Fibroblast of skin of left biceps (primary cell): ENCODE measurements at regions not wholly inside any gene's neighbourhood (a gene's known extent, or its start where the extent isn't known, plus 50 kb on each side); places are given as distances from the start of the nearest gene placed in this dataset.
"Not testable (repeated sequence)": the region's sequence is repeated elsewhere in the genome, so short reads cannot be mapped to it uniquely, and the experiment has no call there.

Experiments used
- DNase-seq, 2 experiments: peaks; one replicate each; pipeline ENCODE4 v3.0.0-alpha.2; 2013; ENCODE audit warnings: low read depth in 2 of 2

DNA sequence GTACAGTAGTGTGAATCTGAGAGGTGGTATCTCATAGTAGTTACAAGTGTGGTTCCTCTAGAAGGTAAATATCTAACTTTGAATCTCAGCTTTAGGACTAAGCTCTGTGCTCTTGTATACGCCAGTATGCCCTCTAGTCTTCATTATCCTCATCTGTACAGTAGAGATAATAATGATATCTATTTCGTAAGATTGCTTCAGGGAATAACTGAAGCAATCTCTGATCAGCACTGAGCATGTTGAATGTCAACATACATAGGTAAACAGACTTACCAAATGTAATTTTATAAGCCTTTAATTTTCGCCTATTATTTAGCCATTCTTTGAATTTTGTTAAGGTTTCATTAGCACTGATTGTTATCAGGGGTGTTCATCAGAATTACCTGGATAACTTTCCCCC is 175.2 kb upstream of the ANKRD50 start:
- no peak for DNase-seq

DNA sequence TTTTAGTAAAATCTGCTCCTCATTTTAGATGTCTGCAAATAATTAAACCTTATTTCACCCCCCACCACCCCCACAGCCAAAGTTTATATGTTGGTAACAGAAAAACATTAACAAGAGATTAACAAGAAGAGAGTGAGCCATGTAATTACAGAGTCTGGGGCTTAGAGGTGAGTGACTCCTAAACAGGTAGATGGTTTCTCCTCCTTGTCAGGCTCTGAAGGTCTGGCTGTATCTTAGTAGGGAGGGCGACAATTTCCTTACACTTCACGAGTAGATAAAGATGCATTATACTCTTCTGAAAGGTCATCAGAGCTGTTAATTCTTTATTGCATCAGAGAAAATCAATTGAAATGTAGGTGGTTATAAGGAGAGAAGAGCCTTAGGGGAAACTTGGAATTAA is 171.8 kb upstream of the ANKRD50 start:
- DNase-seq, result no peak

DNA sequence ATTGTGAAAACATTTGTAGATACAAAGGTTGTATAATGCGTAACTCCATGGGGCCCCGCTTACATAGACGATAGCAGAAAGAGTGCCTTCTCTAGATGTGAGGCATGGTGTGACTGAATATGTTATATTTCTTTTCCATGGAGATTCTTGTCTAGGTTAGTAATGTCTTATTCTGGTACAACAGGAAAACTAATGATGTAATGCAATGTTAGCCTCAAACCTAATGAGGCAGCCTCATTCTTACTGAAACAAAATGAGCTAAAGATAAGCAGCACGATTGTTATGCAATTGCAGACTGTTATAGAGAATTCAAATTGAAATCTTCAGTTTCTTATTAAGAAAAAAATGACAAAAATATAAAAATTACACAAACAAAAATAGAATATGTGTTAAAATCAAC is 171.1 kb upstream of the ANKRD50 start:
- DNase-seq, result no peak

GRCh38 chr4:124879195-124879594 is 166.7 kb upstream of the ANKRD50 start:
- DNase-seq, result no peak

- DNase-seq, result no peak
Observed at GRCh38 chr4:124874172-124874450, 161.6 kb upstream of the ANKRD50 start.

DNA sequence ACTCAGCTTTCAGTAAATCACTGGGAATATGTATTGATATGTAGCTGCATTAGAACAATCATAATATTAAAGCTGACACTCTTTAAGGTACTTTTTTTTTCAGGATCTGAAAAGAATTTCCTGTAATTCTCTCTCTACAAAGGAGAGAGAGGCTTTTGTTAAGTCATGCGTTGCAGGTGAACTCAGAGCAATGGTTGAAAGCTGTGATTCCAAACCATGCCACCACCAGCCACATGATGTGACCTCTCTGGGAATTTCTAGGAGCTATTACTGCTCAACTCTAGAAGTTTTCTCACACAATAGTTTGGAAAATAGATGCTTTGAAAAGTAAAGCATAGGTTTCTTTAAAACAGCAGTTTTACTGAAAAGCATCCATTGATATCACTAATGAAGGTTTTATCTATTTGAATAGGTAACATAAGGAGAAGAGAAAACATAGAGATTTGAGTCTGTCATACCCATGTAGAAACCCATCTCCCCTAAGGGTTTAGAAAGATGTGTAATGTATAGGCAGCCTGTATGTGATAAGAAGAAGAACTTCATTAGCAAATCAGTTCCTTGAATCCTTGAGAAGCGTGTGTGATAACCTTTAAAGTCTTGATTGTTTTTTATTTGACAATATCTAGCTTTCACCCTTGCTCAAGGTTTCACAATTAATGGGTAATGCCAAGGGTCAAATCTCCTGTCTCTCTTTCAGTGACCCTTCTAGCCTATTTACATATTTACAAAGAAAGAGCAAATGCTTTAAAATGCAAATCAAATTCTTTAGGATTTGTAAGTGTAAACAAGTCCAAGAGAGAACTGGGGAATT is 161.0 kb upstream of the ANKRD50 start:
- DNase-seq, result no peak

DNA sequence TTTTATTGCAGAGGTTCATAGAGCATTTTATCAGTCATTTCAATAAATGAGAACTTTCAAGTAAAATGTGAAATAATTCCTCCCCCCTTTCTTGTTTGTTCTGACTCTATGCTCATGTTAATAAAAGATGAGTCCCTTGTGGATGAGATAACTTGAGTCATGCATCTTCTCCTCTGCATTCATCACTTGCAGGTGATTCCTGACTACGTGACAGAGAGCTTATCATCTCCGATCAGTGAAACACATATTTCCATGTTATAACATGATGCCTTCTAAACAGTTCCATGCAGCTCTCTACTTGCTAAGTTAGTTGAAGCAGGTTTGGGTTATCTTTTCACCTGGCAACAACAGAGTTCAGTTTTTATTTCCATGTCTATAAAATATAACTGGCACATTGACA is 160.1 kb upstream of the ANKRD50 start:
- DNase-seq, result no peak

DNA sequence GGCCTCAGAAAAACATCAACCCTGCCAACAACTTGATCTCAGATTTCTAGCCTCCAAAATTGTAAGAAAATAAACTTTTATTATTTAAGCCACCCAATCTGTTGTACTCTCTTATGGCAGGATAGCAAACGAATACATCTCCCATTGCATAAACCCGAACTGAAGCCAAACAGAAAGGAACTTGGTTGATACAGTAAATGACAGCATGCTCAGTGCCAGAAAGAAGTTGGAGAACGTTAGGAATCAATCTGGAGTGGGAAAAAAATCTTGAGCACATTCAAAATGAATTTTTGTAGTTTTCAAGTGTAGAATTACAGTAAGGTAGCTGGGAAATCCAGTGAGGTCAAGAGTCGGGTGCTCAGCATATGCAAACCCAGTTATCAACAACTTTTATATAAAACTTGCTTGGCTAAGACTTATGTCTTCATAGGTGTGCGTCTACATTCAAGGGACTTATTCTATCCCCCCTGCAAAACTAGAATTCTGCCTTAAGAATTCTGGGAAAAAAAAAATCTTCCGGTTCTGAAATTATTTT is 157.5 kb upstream of the ANKRD50 start:
- no peak for DNase-seq

DNA sequence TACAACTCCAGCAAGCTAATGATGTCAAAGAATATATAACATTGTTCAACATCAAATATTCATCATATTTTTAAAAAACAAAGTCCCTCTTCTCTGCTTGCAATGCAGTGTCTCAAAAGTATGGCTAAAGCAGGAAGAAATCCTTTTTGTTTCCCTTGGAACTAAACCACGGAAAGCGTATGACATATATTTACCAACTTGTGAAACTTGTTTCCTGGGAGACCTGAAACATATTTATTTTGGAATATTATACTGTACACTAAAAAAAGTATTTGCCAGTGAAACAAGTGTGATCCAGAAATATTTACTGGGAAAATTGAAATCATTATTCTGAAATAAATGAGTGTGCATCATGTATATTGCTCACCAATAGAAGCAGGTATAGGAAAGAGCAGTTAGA is 156.0 kb upstream of the ANKRD50 start:
- no peak for DNase-seq

- no peak for DNase-seq
Observed at GRCh38 chr4:124867536-124867935, 155.0 kb upstream of the ANKRD50 start.

- no peak for DNase-seq
Observed at GRCh38 chr4:124866301-124866700, 153.8 kb upstream of the ANKRD50 start.

DNA sequence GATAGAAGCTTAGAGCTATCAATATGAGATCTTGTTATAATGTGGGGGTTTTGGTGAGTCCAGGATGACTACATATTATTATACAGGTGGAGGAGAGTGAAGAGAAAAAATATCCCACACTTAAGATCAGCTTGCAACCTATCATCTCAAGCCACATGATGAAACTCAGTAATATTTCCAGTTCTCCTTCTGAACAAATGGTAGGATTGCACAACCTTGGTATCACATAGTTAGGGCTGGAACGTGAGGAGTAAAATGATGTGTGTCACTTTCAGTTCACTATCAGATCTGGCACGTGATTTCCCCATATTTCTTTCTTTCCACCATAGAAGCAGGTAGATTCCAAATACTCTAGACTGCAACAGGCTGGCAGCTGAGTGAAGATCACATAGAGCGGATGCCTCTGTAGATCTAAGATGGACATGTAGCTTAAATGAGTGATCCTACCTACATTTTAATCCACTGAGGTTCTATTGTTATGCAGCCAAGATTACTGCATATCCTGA is 150.6 kb upstream of the ANKRD50 start:
- DNase-seq, result no peak

DNA sequence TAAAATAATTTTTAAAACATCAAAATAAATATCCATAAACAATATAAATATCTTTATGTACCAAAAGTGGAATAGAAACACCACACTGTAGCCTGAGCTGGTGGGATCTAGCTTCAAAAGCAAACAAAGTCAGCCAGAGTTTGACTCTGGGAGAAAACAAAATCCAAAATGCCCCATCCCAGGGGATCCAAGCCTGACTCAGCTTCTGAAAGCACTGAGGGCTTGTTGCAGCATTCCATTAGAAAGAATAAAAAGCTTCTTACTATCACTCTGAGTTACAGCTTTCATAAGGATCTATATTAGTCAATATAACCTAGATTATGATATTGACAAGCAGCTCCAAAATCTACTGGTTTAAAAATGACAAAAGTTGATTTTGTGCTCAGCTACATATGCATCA is 149.7 kb upstream of the ANKRD50 start:
- no peak for DNase-seq

DNA sequence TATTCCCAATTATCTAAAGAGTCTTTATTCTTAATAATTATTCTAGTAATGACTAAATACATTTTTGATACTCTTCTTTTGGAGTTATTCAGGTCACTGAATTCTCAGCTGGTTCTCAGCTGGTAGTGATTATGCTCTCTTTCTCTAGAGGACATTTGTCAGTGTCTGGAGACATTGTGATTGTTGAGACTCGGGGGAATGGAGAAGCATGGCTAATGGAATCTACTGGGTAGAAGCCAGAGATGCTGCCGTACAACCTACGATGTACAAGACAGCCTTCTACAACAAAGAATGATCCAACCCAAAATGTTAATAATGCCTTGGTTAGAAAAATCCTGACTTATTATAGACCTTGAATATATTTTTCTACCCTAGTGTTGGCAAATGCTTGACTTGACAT is 149.2 kb upstream of the ANKRD50 start:
- no peak for DNase-seq

- no peak for DNase-seq
Observed at GRCh38 chr4:124854968-124855367, 142.4 kb upstream of the ANKRD50 start.

DNA sequence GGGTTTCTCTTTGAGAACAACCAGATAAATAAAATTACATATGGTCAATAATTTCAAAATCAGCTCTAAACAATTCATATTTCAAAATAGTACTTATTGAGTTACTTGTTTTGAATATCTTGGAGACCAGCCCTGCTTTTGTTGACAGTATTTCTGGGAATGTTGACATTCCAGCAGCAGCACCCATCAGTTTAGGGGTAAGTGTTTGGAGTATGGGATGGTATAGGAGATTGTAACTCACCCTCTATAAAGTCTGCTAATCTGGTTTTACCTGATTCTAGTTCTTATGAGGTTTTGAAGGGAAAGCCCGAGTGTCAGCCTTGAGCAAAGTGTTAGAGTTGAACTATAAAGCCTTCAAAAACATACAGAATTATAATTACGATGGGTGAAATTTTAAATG is 139.2 kb upstream of the ANKRD50 start:
- no peak for DNase-seq

DNA sequence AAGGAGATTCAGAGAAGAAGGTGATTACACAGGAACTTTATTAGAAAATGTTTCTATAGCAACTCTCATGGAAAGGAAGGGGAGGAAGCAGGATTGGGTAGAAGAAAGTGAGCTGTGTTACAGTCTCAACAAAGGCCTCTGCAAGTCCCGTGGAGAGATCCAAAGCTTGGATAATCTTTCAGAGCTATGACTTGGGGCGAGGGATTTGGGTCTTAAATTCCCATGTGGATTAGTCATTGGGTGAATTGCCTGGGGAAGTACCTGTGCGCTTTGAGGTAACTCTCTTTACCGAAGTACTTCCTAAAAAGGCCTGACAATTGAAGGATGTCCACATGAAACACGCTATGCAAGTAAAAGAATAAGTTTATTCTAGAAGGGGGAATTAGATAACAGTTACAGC is 133.8 kb upstream of the ANKRD50 start:
- no peak for DNase-seq

- DNase-seq, result no peak
Observed at GRCh38 chr4:124839786-124840390, 127.4 kb upstream of the ANKRD50 start.

DNA sequence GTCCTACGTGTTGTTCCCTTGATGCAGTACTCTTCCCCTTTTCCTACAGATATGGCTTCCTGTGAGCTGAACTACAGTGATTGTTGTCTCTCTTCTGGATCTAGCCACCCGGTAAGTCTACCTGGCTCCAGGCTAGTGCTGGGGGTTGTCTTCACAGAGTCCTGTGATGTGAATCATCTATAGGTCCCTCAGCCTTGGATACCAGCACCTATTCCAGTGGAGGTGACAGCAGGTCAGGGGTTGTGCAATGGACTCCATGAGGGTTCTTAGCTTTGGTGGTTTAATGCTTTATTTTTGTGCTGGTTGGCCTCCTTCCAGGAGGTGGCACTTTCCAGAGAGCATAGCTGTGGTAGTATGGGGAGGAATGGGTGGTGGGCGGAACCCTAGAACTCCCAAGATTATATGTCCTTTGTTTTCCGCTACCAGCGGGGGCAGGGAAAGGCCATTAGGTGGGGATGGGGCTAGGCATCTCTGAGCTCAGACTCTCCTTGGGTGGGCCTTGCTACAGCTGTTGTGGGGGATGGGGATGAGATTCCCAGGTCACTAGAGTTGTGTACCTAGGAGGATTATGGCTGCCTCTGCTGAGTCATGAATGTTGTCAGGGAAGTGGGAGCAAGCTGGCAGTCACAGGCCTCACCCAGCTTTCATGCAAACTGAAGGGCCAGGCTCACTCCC is 121.4 kb upstream of the ANKRD50 start:
- DNase-seq, result no peak

GRCh38 chr4:124828382-124828781 is 115.8 kb upstream of the ANKRD50 start:
- no peak for DNase-seq

- no peak for DNase-seq
Observed at GRCh38 chr4:124817531-124817930, 105.0 kb upstream of the ANKRD50 start.

DNA sequence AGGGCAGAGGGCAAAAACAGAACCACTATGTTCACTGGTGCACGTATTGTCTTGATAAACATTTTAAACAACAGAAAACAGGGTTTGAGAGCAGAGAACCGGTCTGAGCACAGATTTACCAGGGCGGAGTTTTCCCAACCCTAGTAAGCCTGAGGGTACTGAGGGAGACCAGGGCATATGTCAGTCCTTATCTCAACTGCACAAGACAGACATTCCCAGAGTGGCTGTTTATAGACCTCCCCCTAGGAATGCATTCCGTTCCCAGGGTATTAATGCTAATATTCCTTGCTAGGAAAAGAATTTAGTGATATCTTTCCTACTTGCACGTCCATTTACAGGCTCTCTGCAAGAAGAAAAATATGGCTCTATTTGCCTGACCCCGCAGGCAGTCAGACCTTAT is 99.7 kb upstream of the ANKRD50 start:
- DNase-seq, result not testable (repeated sequence)

DNA sequence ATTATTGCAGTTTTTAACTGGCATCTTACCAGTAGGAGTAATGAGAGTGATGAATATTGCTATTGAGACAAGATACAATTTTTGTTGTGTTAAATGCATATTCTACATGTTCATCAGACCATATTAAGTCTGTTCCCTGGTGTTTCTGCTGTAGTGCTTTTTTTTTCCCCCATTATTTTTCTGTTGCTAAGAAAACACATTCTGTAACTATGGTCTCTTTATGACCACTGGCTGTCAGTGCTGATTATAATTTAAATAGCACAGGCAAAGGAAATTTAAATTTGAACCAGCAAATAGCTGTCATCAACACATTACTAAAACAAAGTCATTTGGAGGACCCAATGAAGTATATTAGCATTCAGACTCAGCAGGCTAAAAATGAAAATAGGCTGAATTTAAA is 98.3 kb upstream of the ANKRD50 start:
- DNase-seq, result no peak
